ENCODE measurements at regions not wholly inside any gene's neighbourhood (a gene's known extent, or its start where the extent isn't known, plus 50 kb on each side); places are given as distances from the start of the nearest gene placed in this dataset.

DNA sequence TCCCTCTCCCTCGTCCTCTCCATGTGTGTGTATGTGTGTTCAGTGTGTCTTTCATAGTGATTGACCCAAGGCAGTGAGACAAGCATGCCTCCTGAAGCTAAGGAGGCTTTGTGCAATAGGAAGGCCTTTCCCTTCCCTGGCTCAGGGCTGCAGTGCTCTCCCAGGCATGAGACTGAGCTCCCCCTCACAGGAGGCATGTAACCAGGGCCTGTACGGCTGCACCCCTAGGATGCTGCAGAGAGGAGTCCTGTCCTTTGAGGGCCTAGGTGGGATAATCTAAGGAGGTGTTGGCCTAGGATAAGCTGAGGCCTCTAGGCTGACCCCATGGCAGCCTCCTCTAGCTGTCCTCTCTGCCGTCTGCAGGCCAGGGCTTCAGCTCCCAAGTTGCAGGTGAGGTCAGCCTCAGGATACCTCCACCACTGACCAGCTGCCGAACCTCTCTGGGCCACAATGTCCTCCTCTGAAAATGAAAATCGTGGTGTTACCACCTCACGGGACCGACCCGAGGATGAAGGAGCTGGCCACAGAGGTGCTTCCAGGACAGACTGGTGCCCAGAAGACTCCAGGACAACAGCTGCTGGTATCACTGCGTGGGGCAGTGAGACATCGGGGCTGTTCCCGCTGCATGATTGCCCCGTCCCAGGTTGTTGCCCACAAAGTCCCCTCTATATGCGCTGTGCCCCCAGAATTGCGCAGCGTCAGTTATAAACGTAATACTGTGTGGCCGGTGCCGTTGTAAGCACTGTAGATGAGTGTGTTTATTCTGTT, 129.6 kb downstream of the BARX1 start:
- H3K4me3 ChIP-seq (replicated peaks in 1 of 3; ENCODE audit: insufficient read depth in 1 of 3, low read depth in 2 of 3, low read length in 3 of 3), result no peak overlapping the region
- no peaks in the 10 kb centered on the region for H3K36me3 ChIP-seq (replicated peaks in 1 of 2; ENCODE audit: control insufficient read depth in 1 of 2, insufficient read depth in 2 of 2, low read length in 2 of 2)

More for the DNA sequence above, 129.6 kb downstream of the BARX1 start:
- Histone ChIP-seq H2AFZ (ENCODE audit: low read length) (no peak overlapping the region), H3K27me3 (ENCODE audit: control insufficient read depth in 1 of 2, insufficient read depth in 2 of 2, low read length in 2 of 2) (peaks cover 2 to 19% of the 10 kb centered on the region in 2 experiments; a peak in 4 of 5 replicates), H3K4me2 (ENCODE audit: low read depth, low read length) (no peak overlapping the region), H3K9me3 (ENCODE audit: low read length) (no peaks in the 10 kb centered on the region), H3K27ac (ENCODE audit: extremely low read length, insufficient read depth, low read length) (no peak overlapping the region), H4K20me1 (ENCODE audit: insufficient read depth, low read length) (no peaks in the 10 kb centered on the region), H3K9ac (ENCODE audit: insufficient read depth, low read depth, low read length) (no peak overlapping the region), H3K79me2 (ENCODE audit: insufficient read depth, low read length) (no peaks in the 10 kb centered on the region), H3K4me1 (ENCODE audit: insufficient read depth, low read length) (no peaks in the 10 kb centered on the region)
- WGBS (ENCODE audit: low lambda C conversion rate), result 4% methylated on average over 1 of the region's 18 CpGs
- intact Hi-C loops (cut with micrococcal nuclease; ENCODE audit: unreplicated experiment), result no loop called here
- ATAC-seq (no peak), FAIRE-seq (no peak), DNase-seq (ENCODE audit: low spot score) (no peak)
- in situ Hi-C loops (cut with HindIII; ENCODE audit: extremely low pct_ligation_motif_present, low pct_unique_long_range_greater_than_20kb), result no loop called here
- ChIA-PET CTCF (ENCODE audit: low intra/inter-chr PET ratio, low total read pairs) (no interaction called here), POLR2A (no interaction called here)
- TF ChIP-seq KLF6 (CRISPR knock-in tag; IDR thresholded peaks at IDR 0.05) (no peak), MZF1 (CRISPR knock-in tag; IDR thresholded peaks at IDR 0.05; ENCODE audit: borderline replicate concordance) (no peak), KDM4B (CRISPR knock-in tag; IDR thresholded peaks at IDR 0.05) (no peak), TBX2 (CRISPR knock-in tag; IDR thresholded peaks at IDR 0.05; ENCODE audit: borderline replicate concordance) (no peak), MBD4 (IDR thresholded peaks at IDR 0.05; ENCODE audit: borderline replicate concordance, low read length) (no peak), ZNF75D (CRISPR knock-in tag; IDR thresholded peaks at IDR 0.05; ENCODE audit: borderline replicate concordance) (no peak), ZNF280B (CRISPR knock-in tag; IDR thresholded peaks at IDR 0.05; ENCODE audit: borderline replicate concordance) (no peak), MTA3 (CRISPR knock-in tag; IDR thresholded peaks at IDR 0.05) (no peak)
- no TSS peak for BruUV-seq (replicated peaks)

Measured in HepG2 (cell line).